GM19240 (cell line): ENCODE measurements at regions not wholly inside any gene's neighbourhood (a gene's known extent, or its start where the extent isn't known, plus 50 kb on each side); places are given as distances from the start of the nearest gene placed in this dataset.

ENCODE experiments used
- DNase-seq: peaks from one replicate; pipeline ENCODE4 v3.0.0; 2011; ENCODE audit warnings: low spot score; ENCODE audit not compliant: insufficient read length

- DNase-seq = no peak
Measured at GRCh38 chr10:111344804-111345203, 268.0 kb downstream of the ADRA2A start.

GRCh38 chr10:111347386-111348013, 270.7 kb downstream of the ADRA2A start:
- DNase-seq = no peak

DNA sequence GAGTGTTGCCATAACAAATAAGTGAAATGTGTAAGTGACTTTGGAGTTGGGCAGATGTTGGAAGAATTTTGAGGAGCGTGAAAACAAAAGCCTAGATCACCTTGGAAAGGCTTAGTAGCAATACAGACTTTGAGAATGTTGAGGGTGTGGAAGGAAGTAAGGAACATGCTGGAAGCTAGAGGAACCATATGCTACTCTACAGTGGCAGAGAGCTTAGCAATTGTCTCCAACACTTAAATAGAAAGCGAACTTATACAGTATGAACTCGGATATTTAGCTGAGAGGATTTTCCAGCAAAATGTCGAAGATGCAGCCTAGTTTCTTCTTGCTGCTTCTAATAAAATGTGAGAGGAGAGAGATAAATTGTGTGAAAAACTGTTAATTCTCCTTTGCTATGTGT, 271.2 kb downstream of the ADRA2A start:
- no peak for DNase-seq

- no peak for DNase-seq
Measured at GRCh38 chr10:111354859-111355258, 278.0 kb downstream of the ADRA2A start.

GRCh38 chr10:111356571-111356970, 279.7 kb downstream of the ADRA2A start:
- DNase-seq = no peak

GRCh38 chr10:111357859-111358258, 281.0 kb downstream of the ADRA2A start:
- DNase-seq = no peak

DNA sequence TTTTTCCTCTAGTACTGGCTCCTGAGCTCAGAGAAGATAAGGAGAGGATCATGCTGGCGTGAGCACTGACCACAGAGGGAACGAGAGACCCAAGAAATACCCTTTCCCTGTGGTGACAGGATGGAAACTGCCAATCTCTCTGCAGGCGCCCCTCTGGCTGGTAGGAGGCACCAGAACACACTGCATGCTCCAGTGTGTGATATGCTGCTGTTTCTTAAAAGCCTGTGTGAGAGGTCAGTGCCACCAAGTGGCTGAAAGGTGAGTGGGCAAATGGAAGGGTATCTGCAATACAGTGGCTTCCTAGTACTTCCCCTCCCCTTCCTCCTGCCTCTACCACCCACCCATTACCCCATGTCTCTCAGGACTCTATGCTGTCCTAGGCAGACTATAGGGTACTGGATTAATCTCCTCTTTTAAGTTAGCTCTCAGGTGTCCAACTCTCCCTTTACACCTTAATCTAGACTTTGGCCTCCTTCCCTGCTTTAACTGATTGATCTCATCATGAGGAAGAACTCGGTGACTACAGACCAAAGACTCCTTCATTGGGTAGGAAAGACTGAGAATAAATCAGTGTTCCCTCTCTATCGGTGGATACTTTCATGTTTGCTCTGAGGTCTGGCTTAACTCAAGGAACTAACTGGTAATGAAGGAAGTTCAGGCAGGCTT, 283.6 kb downstream of the ADRA2A start:
- DNase-seq = peak; percentile 6

- DNase-seq = no peak
Measured at GRCh38 chr10:111367531-111367930, 290.7 kb downstream of the ADRA2A start.

DNA sequence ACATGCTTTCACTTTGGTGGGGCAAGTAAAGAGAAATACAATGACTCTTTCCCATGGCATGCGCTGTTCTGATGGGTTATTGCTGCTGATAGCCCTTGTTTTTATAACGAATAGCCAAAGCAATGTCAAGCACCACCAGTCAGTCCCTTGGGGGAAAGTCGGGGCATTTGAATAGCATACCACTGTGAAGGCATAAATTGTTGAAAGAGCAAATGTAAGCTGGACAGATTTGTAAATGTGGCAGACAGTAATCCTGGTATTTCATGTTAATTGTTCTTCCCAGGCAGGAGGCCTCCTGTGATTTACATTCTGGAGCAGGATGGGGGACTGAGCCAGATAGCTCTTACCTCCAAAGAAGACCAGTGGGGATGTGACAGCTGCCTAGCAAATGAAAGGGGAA, 293.3 kb downstream of the ADRA2A start:
- DNase-seq = no peak

DNA sequence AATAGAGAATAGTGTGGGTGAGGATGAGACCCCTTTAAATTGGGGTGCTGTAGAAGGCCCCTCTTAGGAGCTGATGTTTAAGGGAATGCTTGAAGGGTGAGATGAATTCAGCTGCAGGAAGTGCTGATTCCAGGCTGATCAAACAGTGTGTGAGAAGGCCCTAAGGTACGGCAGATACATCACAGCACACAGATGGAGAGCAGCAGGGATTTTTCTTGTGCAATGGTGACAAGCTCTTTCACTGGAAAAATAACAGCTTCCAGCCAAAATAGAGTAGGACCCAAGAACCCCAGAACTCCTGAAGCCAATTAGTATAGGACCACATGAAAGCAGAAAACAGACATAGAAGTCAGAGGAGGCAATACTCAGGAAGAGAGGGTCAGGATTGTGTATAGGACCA, 296.9 kb downstream of the ADRA2A start:
- no peak for DNase-seq

DNA sequence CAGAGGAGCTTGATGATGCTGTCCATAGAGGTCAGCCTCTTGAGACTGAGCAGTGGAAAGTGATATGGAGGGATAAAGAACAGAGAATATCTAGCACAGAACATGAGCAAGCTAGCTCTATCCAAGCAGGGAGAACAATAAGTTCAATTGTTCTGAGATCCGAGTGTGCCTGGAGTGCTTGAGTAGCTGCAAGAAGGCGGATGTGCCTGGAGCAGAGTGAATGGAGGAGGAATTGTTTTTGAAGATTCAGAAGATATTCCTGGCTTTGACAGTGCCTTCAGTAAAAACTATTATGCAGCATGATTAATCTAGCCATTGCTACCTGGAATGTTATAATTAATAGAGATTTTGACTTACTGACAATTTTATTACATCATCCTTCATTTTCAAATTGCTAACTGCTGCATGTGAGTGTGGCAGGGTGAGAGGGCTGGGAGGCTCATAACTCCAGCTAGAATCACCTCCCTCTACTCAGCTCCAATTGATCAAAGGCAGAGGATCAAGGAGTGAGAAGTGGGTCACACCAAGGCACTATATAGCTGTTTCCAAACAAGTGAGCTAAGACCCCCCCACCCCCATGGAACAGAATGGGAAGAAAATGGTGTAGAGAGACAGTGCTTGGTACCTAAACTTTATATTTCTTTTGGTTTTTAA, 302.8 kb downstream of the ADRA2A start:
- DNase-seq = no peak

- no peak for DNase-seq
Measured at GRCh38 chr10:111384556-111384955, 307.7 kb downstream of the ADRA2A start.

DNA sequence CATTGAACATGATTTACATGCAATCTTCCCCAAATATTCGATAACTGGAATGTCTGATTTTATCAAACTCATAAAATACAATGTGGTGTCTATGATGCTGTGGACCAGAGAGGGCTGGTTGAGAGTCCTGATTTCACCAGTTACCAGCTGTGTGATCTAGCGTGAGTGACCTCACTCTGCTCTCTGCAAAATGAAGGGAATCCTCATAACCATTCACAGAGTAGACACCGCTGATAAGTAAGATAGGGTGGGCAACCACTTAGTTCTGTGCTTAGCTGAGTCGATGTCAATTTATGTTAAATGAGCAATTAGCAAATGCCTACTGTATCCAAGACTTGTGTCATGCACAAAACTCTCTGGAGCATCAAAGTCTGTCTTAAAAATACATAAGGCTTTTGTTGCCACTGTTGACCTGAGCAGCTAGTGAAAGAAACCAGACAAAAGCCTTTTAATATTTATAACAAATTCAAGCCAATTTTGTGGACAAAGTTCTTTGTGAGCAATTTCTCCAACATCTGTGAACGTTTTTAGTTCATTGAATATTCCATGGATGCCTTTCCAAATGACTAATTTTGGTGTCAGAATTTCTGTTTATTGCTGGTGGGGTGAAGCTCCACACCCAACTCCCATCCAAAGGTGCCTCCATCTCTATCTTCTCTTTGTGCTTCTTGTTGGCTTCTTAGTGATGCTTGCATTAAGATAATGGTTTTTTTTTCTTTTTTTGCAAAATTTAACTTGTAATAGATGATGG, 314.2 kb downstream of the ADRA2A start:
- DNase-seq = no peak

GRCh38 chr10:111392159-111392558, 315.3 kb downstream of the ADRA2A start:
- DNase-seq = no peak

DNA sequence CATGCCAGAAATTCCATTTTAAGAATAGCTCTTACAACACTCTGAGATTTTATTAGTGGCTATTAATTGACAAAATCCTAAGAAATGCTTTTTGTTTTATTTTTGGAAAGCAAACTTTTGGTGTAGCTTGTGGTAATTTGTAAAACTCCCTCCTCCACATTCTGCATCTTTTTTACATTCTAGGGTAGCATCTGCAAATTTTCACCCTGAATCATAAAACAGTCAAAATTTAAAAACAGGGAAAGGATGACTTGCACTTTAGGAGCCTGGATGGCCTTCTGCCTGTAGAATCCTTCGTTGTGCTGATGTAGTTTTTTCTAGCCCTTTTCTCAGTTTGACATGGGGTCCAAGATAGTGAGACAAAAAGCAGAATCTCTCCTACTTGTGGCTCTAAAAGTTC, 316.1 kb downstream of the ADRA2A start:
- DNase-seq = no peak

- DNase-seq = no peak
Measured at GRCh38 chr10:111410740-111411139, 333.9 kb downstream of the ADRA2A start.

DNA sequence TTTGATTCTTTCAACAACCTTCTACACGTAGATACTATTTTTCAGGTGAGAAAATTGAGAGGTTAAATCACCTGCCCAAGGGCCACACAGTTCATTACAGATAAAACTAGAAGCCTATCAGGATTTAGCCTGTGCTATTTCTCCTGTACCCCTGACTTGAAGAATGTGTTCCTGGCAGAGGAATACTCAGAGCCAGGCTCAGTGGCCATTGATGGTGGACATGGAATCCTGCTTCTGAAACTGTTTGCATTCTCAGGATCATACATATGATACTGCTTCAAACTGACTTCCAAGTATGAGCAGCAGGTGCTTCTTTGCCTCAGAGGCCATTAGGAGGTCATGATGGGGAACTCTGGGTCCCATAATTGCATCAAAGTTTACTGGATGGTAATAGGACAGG, 348.6 kb downstream of the ADRA2A start:
- DNase-seq = no peak

GRCh38 chr10:111429288-111430028, 352.6 kb downstream of the ADRA2A start:
- DNase-seq = no peak

DNA sequence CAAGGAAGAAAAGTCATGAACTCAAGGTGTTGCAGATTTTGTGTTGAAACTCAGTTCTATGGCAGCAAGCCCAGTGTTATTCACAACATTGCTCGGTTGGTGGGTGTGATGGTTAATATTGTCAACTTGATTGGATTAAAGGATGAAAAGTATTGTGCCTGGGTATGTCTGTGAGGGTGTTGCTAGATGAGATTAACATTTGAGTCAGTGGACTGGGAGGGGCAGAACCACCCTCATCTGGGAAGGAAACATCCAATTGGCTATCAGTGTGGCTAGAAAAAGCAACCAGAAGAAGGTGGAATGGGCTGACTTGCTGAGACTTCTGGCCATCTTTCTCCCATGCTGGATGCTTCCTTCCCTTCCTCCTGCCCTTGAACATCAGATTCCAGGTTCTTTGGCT, 353.2 kb downstream of the ADRA2A start:
- DNase-seq = no peak

DNA sequence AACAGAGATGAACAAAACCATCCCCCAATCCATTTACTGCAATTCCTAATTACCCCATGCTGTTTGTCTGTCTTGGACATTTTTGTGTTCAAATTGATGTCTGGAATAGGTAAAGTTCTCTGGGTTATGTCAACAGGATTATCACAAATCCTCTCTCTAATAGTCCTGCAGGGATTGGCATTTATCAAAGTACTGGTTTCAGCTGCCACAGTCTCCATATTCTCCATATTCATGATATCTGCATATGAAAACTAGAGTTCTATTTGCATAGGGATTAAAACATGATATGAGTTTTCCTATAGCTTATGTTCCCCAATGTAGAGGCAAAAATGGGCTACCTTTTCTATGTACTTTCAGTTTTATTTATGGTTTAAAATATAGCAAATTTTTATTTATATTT, 355.8 kb downstream of the ADRA2A start:
- DNase-seq = no peak

DNA sequence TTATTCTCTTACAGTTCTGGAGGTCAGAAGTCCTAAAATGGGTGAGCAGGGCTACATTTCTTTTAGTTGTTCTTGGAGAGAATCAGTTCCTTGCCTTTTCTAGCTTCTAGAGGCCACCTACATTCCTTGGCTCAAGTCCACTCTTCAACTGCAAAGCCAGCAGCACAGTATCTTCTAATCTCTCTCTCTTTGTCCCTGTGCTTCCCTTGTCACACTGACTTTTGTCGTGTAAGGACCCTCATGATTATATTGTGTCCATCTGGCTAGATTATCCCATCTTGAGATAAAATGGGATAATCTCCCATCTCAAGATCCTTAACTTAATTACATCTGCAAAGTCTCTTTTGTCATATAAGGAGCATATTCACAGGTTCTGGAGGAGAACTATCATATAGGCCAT, 359.0 kb downstream of the ADRA2A start:
- no peak for DNase-seq
